Hindlimb muscle (tissue), 1 donor: ENCODE measurements at regions not wholly inside any gene's neighbourhood (a gene's known extent, or its start where the extent isn't known, plus 50 kb on each side); places are given as distances from the start of the nearest gene placed in this dataset.
A peak's percentile ranks its signal among the peaks of the same experiment; 100 is the strongest.

Experiments
- DNase-seq: peaks from one replicate; pipeline ENCODE4 v3.0.0-alpha.2; 2013

DNA sequence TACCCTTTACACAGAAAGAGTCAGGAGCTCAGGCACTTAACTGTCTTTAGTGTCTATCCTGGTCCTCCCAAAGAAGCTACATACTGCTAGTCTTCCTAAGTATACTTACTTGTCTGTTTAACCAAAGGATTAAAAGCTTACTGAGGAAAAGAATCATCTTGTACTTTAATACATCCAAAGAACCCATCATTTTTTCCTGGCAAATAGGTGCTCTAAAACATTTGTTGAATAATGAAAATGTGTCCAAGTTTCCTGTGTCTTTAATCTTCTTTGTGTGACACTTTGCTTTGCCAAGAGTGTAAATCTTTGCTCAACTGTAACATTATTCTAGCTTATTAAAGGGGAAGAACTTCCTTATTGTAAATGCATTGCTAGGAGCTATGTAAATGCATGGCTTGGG, 519.2 kb downstream of the OTOL1 start:
- peak; percentile 30 for DNase-seq

DNA sequence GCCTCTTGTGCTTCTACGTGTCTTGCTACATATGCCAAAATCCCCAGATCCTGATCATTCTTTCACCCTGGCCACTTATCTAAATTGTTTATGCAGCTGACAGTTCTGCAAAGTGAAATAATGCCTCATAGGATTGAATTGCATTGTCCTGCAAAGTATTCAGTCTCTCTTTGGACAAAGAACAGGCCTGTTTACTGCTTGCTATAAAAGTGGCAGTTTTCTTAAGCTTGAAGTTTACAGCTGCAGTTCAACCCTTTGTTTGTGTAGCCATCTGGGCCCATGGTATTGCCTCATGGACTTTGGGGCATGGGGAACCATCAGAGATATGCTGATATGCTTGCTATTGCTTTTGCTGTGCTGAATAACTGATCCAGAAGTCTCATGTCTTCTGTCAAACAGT, 523.2 kb downstream of the OTOL1 start:
- DNase-seq, result no peak

DNA sequence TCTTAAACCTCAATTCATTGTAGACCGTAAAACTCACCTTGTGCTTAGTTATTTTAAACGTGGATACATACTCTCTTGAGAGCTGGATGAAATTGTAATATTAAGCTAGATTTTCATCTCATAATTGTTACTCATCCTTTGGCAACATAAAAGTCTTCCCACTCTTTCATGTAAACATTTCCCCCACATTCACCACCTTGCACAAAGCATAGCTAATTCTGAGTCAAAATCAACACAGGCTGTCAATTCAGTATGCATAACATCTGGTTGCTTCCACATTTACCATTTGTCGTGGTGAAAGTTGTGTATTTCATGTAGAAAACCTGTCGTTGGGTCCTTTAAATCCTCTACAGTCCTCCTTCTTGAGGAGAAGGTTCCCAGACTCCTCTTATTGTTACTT, 524.6 kb downstream of the OTOL1 start:
- no peak for DNase-seq

DNA sequence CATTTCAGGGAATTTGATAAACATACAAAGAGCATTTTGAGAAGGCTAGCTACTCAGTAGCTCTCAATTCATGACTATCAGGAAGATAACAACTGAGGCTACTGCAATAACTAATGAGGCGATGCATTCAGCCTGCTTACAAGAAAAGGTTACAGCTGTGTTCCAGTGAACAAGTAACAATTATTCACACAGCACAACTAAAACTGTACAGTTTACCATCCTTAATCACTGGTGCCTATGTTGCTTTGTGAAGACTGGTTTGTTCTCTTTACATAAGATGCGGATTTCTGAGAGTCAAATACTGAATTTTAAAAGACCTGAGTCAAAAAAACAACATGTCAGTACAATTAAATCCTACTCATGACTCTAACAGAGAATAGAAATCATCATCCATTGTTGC, 526.3 kb downstream of the OTOL1 start:
- no peak for DNase-seq

DNA sequence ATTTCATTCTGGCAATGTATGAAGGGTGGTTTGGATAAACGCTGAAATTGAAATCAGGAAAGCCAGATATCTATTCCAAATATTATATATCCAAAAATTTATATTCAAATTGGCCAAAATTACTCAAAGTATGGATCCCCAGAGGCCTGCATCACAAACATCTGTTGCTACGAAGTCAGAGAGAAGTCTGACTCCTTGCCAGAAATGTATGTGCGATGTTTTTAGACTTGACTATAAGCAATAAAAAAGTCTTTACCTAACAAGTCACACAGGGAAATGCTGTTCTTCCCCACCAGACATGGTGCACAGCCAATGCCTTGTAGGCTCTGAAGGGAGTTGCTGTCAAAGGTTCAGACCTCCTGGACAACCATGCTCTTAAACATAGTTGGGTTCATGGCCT, 533.1 kb downstream of the OTOL1 start:
- peak; percentile 76 for DNase-seq

DNA sequence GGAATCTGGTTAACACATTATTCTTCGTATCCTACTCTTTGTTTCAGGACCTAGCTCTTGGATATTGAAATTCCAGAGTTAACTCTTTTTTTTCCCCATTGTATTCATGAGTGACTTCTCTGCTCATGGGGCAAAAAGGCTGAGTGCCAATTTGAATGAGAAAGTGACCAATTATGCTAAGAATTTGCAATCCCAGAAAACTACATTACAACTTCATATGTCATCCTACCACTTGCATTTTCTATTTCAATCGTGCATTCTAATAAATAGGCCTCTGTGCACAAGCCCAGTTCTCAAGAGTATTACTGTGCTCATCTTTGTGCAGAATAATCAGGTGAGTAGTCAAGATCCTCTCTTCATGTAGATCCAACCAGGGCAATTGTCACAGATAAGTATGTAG, 537.8 kb downstream of the OTOL1 start:
- no peak for DNase-seq

DNA sequence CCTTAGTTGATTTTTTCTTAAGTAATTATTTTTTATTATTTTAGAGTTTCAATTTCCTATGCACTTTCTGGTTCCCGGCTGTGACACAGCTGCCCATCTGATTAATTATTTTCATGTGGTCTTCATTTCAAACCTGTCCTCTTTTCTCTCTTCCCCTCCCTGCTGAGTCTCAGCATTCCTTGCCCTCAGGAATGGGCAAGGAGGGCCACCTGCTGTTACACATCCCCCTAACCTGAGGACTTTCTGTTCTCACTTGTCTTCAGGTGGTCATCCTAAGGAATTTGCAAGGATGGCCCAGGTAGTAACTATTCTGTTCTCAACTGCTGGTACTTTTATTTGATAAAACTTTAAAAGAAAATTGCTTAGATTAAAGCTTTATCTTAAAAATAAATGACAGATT, 545.0 kb downstream of the OTOL1 start:
- DNase-seq, result no peak

DNA sequence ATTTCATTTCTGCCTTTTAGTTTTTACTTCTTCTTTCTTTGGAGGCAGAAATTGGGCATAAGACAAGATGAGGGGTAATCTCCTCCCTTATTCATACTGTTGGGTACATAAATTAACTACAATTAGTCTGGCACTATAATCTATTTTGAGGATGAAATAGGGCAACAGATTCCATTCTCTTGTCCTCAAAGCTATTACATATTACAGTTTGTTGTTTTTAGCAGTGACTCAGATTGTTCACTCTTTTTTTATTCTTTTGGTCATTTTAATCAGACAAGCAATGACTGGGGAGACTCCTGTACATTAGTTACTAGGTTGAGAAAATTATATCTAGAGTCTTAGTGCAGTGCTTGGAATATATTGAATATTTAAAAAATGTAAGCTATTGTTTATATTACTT, 556.0 kb downstream of the OTOL1 start:
- no peak for DNase-seq

DNA sequence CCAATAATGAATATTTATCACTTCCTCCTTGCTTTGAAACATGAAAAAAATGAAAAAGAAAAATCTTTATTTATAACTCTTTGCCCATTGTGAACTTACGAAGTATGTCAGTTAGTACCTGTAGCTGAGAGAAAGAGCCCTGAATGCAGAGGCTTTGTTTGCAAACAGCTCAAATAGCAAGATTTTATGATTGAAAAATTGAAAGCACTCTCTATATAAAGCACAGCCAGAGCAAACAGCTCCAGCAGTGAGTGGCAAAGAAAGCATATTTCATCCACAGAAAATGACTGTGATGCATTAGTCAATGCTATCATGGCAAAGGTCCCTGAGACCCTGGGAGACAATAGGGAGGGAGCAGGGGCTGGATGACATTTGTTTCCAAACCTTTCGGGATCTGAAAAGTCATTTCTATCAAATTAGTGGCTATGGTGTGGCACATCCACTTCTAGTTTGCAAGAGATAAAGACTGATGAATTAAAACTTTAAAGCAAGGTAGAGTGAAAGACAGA, 576.1 kb downstream of the OTOL1 start:
- no peak for DNase-seq

DNA sequence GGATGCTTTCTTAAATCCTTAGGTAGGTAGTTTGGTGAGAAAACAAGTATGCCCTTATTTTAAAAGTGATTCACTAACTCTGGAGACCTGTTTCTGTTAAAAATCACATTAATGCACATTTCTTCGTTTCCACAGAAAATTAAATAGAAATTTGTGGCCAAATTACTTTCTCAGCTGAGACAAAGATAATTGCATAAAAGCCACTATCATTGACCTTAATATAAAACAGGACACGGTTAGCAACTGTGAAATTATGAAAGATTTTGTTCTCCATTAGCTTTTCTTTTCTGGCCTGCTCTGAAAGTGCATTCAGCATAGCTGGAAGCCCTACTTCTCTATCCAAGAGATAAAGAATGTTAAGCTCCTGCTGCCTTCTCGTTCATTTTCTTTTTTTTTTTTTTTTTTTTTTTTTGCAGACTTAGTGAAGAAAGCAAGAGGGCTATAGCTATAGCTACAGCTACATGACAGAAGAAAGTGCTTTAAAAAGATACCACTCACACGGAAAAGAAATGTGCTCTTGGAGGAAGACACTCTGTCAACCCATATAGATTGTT, 576.9 kb downstream of the OTOL1 start:
- no peak for DNase-seq

DNA sequence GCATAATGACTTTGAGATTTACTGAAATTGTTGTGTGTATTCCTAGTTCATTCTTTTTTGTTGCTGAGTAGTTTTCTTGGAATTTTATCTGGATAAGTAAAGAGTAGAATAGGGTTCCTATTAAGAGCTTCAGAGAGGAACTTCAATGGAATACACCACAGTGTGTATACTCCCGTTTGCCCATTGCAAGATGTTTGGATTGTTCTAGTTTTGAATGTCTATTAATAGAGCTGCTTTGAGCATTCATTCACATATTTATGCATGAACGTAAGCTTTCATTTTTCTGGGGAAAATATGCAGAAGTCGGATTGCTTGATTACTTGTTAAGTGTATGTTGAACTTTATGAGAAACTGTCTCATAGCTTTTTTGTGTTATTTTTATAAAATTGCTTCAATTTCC, 580.5 kb downstream of the OTOL1 start:
- no peak for DNase-seq

DNA sequence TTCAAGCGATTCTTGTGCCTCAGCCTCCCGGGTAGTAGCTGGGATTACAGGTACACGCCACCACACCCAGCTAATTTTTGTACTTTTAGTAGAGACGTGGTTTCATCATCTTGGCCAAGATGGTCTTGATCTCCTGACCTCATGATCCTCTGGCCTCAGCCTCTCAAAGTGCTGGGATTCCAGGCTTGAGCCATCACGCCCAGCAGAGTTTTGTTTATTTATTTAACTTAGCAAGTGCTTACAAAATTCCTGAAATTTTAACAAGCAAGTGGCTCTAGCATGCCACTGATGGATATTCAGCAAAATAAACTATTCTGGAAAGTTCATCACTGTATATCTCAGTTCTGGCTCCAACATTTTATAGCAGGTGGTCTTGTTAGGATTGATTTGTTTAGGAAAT, 585.9 kb downstream of the OTOL1 start:
- DNase-seq, result no peak

DNA sequence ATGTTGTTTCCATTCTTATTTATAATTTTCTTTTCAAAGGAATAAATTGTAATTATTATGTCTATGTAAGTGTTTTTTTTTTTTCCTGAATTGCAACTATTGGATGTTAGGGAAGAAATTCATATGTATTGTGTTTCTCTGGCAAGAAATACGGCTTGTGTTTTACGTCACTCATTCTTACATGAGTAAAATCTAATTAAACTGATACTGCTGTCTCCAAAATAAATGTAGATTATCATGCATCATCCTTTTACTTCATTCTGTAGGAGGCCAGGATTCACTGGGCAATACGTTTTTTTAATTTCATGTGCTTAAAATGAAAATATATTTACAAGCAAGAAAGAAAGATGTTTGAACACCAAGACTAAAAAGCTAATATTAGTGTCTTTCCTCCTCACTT, 590.8 kb downstream of the OTOL1 start:
- DNase-seq, result no peak

DNA sequence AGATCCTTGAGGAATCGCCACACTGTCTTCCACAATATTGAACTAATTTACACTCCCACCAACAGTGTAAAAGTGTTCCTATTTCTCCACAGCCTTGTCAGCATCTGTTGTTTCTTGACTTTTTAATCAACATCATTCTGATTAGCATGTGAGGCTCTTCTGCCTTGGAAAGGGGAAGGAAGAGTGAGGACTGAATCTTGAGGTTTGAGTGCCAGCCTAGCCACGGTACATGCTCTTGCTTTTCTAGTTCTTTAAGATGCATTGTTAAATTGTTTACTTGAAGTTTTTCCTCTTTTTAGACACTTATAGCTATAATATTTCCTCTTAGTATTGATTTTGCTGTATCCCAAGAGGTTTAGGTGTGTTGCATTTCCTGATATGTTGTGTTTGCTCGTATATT, 596.1 kb downstream of the OTOL1 start:
- no peak for DNase-seq

DNA sequence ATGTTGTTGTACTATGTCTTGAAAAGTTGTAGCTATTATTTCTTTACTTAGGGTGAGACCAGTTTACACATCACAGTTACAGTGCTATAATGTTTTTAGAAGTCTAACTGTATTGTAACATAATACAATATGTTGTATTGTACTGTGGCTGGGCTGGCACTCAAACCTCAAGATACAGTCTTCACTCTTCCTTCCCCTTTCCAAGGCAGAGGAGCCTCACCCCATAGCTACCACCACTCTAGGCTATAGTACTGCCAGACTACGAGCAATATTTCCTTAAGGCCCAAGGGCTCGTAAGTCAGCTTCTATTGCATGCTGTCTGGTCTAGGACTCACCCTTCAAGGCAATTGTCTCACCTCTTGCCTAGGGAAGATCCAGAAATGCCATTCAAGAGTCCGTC, 597.7 kb downstream of the OTOL1 start:
- DNase-seq, result no peak

DNA sequence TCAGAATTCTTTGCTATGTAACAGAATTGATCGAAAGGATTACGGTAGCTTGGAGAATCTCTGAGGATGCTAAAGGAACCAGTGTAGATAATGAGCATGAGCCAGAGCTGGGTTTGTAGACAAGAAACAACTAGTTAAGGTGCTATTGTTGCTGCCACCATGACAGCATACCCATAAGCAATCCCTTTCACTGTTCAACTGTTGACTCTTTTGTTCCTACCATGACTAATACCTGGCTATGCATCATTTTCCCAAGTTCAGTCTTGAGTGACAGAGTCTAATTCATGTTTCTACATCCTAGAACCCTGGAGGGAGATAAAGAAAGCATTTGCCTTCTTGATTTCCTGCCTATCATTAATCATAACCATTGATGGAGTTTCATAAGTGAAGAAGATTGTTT, 600.3 kb downstream of the OTOL1 start:
- DNase-seq, result no peak

DNA sequence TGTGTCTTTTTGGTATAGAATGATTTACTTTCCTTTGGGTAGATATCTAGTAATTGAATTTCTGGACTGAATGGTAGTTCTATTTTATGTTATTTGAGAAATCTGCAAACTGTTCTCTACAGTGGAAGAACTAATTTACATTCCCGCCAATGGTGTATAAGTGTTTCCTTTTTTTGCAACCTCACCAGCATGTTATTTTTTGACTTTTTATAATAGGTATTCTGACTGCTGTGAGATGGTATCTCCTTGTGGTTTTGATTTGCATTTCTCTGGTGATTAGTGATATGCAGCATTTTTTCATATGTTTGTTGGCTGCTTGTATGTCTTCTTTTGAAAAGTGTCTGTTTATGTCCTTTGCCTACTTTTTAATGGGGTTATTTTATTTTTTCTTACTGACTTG, 607.2 kb downstream of the OTOL1 start:
- DNase-seq, result no peak

DNA sequence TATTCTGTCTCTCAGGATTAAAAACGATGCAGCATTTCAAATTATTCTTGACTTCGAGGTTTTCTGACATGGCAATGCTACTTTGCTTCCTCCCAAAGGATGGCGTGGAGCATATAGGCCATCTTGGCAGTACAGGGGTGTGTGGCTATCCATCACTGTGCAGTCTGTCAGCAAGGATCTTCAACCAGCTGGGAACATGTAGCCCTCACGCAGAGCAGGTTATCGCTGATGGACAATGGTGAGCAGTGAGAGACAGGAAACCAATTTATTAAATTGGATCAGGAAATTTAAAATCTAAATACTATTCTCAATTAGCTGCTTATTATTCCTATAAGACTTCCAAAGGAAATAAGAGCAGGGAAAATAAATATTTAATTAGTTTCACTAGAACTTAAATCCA, 615.3 kb downstream of the OTOL1 start:
- DNase-seq, result no peak

DNA sequence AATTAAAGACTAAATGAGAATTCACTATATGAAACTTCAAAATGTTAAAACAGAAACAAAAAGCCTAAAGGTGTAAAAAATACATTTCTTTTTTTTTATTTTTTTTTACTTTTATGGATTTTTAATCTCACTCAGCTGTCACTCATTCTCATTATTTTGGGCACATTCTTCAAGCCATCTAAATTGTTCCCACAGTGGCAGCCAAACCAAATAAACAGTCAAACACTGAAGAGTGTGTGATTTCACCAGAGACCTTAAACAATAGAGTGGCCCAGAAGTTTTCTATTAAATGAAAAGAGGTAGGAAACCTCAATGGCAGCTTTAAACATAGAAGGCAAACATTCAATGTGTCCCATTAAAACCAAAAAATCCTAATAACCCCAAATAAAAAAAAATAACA, 616.1 kb downstream of the OTOL1 start:
- DNase-seq, result no peak

DNA sequence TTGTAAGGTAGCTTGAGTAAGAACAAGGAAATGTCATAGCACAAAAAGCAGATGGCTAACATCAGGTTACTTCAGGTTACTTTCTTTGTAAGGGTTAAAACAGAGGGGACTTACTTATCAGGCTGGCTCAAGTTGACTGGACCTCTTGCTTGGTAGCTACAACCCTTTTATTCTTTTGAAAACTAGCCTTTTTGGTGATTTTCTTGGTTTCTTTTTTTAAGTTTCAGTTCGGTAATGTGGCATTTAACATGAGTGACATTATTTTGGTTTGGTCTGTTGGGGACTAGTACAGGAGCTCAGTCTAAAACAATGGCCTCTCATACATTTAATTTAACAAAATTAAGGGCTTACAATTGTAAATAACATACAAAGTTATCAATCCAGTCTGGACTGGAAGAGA, 621.4 kb downstream of the OTOL1 start:
- DNase-seq, result no peak

DNA sequence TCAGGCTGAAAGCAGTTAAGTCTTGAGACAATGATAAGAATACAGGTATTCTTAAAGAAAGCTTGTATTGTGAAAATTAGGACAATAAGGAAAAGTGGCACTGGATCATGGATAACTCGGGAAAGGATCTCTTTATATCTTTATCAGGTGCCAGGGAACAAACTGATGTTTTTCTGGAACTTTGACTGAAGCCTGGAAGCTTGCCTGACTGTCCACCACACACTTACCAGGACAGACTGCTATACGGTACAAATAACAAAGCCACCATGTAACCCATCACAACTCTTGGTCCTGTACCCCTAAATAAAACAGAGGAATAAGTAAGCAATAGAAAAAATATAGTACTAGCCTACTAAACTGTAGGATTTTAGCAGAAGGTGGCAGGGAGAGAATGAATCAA, 623.0 kb downstream of the OTOL1 start:
- DNase-seq, result no peak

DNA sequence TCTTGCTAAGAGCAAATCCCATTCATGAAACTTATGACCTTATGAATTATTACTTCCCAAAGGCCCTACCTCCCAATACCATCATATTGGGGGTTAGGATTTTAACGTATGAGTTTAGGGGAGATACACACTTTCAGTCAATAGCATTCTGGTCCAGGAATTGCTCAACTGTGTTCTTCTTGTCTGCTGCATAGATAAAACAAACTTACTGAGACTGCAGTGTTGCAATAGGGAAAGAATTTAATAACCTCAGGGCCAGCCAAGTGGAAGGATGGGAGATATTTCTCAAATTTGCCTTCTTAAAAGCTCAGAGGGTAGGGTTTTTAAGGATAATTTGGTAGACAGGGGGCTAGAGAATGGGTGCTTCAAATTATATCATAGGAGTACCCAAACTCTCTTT, 625.8 kb downstream of the OTOL1 start:
- no peak for DNase-seq

DNA sequence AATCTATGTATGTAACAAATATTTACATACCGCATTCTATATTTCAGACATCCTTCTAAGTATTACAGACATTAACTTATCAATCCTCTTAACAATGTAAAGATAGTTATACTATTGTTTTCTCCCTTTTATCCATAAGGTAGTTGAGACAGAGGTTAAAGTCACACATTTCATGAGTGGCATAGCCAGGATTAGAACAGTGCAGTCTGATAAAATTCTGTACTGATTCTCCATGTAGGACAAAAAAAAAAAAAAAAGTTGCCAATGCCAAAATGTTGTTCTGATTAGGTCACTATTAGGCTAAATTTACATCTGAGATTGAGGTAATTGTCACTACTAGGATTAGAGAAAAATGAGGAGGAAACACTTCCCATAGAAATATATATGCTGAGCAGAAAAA, 629.2 kb downstream of the OTOL1 start:
- no peak for DNase-seq

DNA sequence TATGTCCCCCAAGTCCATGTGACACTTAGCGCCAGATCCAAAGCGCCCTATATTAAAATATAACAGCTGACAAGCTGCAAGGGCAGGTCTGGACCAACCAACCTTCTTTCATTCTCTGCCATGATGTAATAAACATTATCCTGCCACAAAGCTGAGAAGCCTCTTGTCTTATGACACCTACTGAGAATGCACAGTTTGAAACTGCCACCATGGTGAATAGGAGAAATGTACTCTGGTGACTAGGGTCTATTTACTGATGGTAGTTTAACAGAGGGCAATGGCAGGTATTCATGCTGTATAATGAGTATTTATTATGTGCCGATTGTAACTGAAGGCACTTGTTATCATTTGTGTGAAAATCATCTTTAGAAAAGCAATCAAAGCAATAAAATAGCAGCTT, 634.0 kb downstream of the OTOL1 start:
- DNase-seq, result no peak

DNA sequence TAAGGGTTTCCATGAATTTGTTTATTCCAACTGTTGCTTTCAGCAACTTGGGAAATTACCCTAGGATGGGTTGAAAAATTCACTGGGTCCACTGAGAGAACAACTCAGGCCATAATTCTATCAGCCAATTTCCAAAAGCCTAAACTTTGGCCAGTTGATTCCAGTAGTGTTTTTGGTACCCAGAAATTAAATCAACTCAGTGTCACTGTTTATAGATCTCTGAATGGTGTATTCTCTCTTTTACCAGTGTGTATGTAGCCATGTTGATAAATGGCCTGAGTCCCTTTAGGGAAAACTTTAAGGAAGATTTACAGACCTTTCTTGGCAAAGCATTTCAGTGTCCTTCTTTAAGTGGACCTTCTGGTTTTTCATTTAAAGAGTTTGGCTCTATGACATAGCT, 636.4 kb downstream of the OTOL1 start:
- no peak for DNase-seq

DNA sequence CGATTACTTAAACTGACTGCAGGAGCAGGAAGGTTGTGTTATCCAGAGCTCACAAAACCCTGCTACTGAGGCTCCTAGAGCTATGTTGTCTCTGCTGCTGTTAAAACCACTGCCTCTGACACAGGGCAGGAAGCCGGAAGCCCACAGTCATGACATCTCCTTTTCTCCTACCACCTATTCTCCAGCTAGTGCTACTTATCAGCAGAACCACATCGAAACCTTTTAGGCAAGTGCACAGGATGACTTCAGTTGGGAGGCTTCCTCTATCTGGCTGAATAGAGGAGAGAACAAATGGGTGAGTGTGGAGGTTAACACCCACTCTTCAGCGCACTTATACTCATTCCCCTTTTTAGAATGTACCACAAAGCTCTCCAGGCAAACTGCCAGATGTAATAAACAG, 638.0 kb downstream of the OTOL1 start:
- DNase-seq, result no peak
